K562 (cell line): ENCODE measurements at regions not wholly inside any gene's neighbourhood (a gene's known extent, or its start where the extent isn't known, plus 50 kb on each side); places are given as distances from the start of the nearest gene placed in this dataset.

ENCODE experiments used
- ATAC-seq: fragments of 200-7000 bp; cut with Tn5 transposase; 3 replicates; pipeline ENCODE4 v1.9.1; 2020; ENCODE audit warnings: moderate library complexity
- BruUV-seq: library from RNA; stranded (reverse); fragments of 400-500 nt; replicated peaks from 2 replicates; lab custom pipeline; 2021; lab: Mats Ljungman, UMichigan
- CTCF ChIA-PET: fragments of 300-600 bp; formaldehyde crosslinking; extraction: SDS; loops from one replicate; lab custom pipeline; 2021; ENCODE audit warnings: low intra/inter-chr PET ratio; lab: Yijun Ruan, JAX
- POLR2A ChIA-PET: fragments of 300-600, 350-650 bp; sonication (Branson Sonifier 250); formaldehyde crosslinking; extraction: SDS; loops from one replicate; lab custom pipeline; 2021; ENCODE audit warnings: antibody characterized with exemption, inconsistent platforms; lab: Yijun Ruan, JAX
- DNase-seq, 4 experiments: peaks; one replicate each; pipeline versions ENCODE4 v3.0.0 to v3.0.0-alpha.2; 2011 to 2018; ENCODE audit warnings: low spot score in 3 of 4, mixed read lengths in 3 of 4; ENCODE audit errors: extremely low read depth in 1 of 4
- FAIRE-seq: peaks from 2 replicates; lab custom pipeline; 2011; peaks lifted over from hg19 to GRCh38; lab: Jason Lieb, UNC
- H2AFZ ChIP-seq: 2 replicates; pipeline ENCODE4 v1.6.0; 2011; ENCODE audit warnings: low read depth, low read length, control low read depth, inconsistent platforms
- H3K27ac ChIP-seq: fragments of 200-600 bp; 3 replicates; pipeline ENCODE4 v1.8.0; 2011; ENCODE audit warnings: low read depth, mild to moderate bottlenecking, control low read depth, inconsistent platforms, low read length, moderate library complexity, mixed read lengths; ENCODE audit errors: extremely low read depth
- H3K27me3 ChIP-seq, 2 experiments: fragments of 300-600 bp in 1 of 2; 2 replicates in 1 of 2; 3 replicates in 1 of 2; pipeline versions ENCODE4 v1.6.0 to v1.8.0; 2011; ENCODE audit warnings: inconsistent platforms in 2 of 2, low read length in 2 of 2, mild to moderate bottlenecking in 1 of 2, mixed read lengths in 1 of 2, moderate library complexity in 1 of 2; ENCODE audit not compliant: control insufficient read depth in 2 of 2, insufficient read depth in 2 of 2
- H3K36me3 ChIP-seq: fragments of 300-600 bp; 3 replicates; pipeline ENCODE4 v1.8.0; 2011; ENCODE audit warnings: mild to moderate bottlenecking, low read length, inconsistent platforms; ENCODE audit not compliant: control insufficient read depth, insufficient read depth
- H3K4me1 ChIP-seq, 2 experiments: fragments of 200-600 bp in 1 of 2; replicated peaks in 1 of 2; 2 replicates in 1 of 2; 3 replicates in 1 of 2; pipeline versions ENCODE4 v1.5.1 to v1.8.0; 2011; ENCODE audit warnings: inconsistent platforms in 2 of 2, low read length in 2 of 2, mild to moderate bottlenecking in 1 of 2, mixed read lengths in 1 of 2, moderate library complexity in 1 of 2; ENCODE audit not compliant: control insufficient read depth in 2 of 2, insufficient read depth in 2 of 2
- H3K4me2 ChIP-seq: 2 replicates; pipeline ENCODE4 v1.6.1; 2011; ENCODE audit warnings: low read length, control low read depth, inconsistent platforms, mixed read lengths; ENCODE audit not compliant: insufficient read depth
- H3K4me3 ChIP-seq: fragments of 200-600 bp; sonication (generic), shearing (Covaris generic); 2 replicates; pipeline ENCODE4 v1.5.1; 2016; ENCODE audit warnings: control low read depth, inconsistent platforms
- H3K79me2 ChIP-seq: fragments of 200-600 bp; 3 replicates; pipeline ENCODE4 v1.8.0; 2011; ENCODE audit warnings: low read length, inconsistent platforms; ENCODE audit not compliant: control insufficient read depth, insufficient read depth
- H3K9ac ChIP-seq, 2 experiments: 2 replicates each; pipeline versions ENCODE4 v1.6.0 to v1.6.1; 2011; ENCODE audit warnings: low read depth in 2 of 2, low read length in 2 of 2, control low read depth in 1 of 2, inconsistent platforms in 1 of 2, mild to moderate bottlenecking in 1 of 2, mixed read lengths in 1 of 2; ENCODE audit not compliant: insufficient read depth in 1 of 2
- H3K9me1 ChIP-seq: one replicate; pipeline ENCODE4 v1.6.0; 2011; ENCODE audit warnings: inconsistent platforms, mild to moderate bottlenecking, low read length, moderate library complexity; ENCODE audit not compliant: control insufficient read depth, insufficient read depth
- H3K9me3 ChIP-seq: replicated peaks from 2 replicates; pipeline ENCODE4 v1.5.1; 2011; ENCODE audit warnings: low read depth, low read length, inconsistent platforms; ENCODE audit not compliant: control insufficient read depth, insufficient read depth
- H4K20me1 ChIP-seq: replicated peaks from 2 replicates; pipeline ENCODE4 v1.6.1; 2011; ENCODE audit warnings: low read length, inconsistent platforms, mixed read lengths; ENCODE audit not compliant: control insufficient read depth, insufficient read depth
- ATF7 ChIP-seq: fragments of 450-650 bp; IDR thresholded peaks from 2 replicates; pipeline ENCODE4 v1.7.1; 2014; ENCODE audit warnings: mild to moderate bottlenecking, moderate library complexity
- FOS ChIP-seq: IDR thresholded peaks from 3 replicates; pipeline ENCODE4 v1.6.1; 2011; ENCODE audit not compliant: insufficient read length; ENCODE audit errors: extremely low read depth
- LARP7 ChIP-seq: fragments of 450-650 bp; IDR thresholded peaks from 2 replicates; pipeline ENCODE4 v1.6.1; 2016
- MCM7 ChIP-seq, 2 experiments: fragments of 450-650 bp; IDR thresholded peaks; 2 replicates each; pipeline ENCODE4 v1.6.1; 2016 to 2018
- SAP30 ChIP-seq: fragments of 200-600 bp; sonication (generic); IDR thresholded peaks from 2 replicates; pipeline ENCODE4 v1.6.1; 2012; ENCODE audit warnings: borderline replicate concordance, low read depth, mild to moderate bottlenecking, moderate library complexity, low read length, control low read depth, inconsistent platforms; ENCODE audit not compliant: insufficient read depth, poor library complexity, severe bottlenecking
- STAG1 ChIP-seq: sonication (generic); formaldehyde crosslinking; IDR thresholded peaks from 2 replicates; pipeline ENCODE4 v1.5.0; 2020; ENCODE audit warnings: missing genetic modification reagents, borderline replicate concordance
- ZNF449 ChIP-seq: fragments of 250-450 bp; sonication (Bioruptor Pico); IDR thresholded peaks from 2 replicates; pipeline ENCODE4 v1.8.0; 2022; ENCODE audit warnings: moderate library complexity, mild to moderate bottlenecking, inconsistent platforms
- ZNF668 ChIP-seq: fragments of 250-450 bp; sonication (Bioruptor Pico); IDR thresholded peaks from 2 replicates; pipeline ENCODE4 v1.8.0; 2022; ENCODE audit warnings: mild to moderate bottlenecking, inconsistent platforms
- WGBS: fragments of 100-300 bp; shearing (Covaris generic); methylation state at CpG from one replicate; pipeline ENCODE4 v1.1.6; 2016; ENCODE audit warnings: low coverage, mixed read lengths; ENCODE audit not compliant: insufficient coverage; ENCODE audit errors: missing lambda C conversion rate; 5-methylcytosine and 5-hydroxymethylcytosine counted together
- in situ Hi-C: fragments of 300-500 bp; cut with MboI; formaldehyde crosslinking; loops from 4 replicates; pipeline ENCODE4 v1.15.0; 2018; ENCODE audit warnings: inconsistent platforms, mixed read lengths
- intact Hi-C: fragments of 100-400 bp; cut with micrococcal nuclease; formaldehyde crosslinking; loops from 2 replicates; pipeline ENCODE4 v1.14.2; 2022
- TF ChIP-seq, protein P1 (sequence below), 2 experiments: fragments of 450-650 bp; IDR thresholded peaks; 2 replicates each; pipeline ENCODE4 v1.6.1; 2016

GRCh38 chr18:38616306-38616705 lies 1050.7 kb upstream of the CELF4 start:
- in situ Hi-C loops: no loop called here
- FAIRE-seq: no peak
- H3K4me1 ChIP-seq: no peaks in the 10 kb centered on the region

More at GRCh38 chr18:38616306-38616705, 1050.7 kb upstream of the CELF4 start:
- DNase-seq: no peak
- H3K9me3 ChIP-seq: no peaks in the 10 kb centered on the region
- H3K4me3 ChIP-seq: no peak overlapping the region
- H2AFZ ChIP-seq: no peak overlapping the region
- H3K27ac ChIP-seq: no peak overlapping the region
- intact Hi-C loops: no loop called here
- TF ChIP-seq SAP30 (no peak), ATF7 (no peak), ZNF449 (CRISPR knock-in tag) (no peak), FOS (no peak), LARP7 (no peak), STAG1 (CRISPR knock-in tag) (no peak), ZNF668 (no peak), MCM7 (IDR thresholded peaks at IDR 0.05) (no peak)
- TF ChIP-seq, protein P1, sequence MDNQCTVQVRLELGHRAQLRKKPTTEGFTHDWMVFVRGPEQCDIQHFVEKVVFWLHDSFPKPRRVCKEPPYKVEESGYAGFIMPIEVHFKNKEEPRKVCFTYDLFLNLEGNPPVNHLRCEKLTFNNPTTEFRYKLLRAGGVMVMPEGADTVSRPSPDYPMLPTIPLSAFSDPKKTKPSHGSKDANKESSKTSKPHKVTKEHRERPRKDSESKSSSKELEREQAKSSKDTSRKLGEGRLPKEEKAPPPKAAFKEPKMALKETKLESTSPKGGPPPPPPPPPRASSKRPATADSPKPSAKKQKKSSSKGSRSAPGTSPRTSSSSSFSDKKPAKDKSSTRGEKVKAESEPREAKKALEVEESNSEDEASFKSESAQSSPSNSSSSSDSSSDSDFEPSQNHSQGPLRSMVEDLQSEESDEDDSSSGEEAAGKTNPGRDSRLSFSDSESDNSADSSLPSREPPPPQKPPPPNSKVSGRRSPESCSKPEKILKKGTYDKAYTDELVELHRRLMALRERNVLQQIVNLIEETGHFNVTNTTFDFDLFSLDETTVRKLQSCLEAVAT (IDR thresholded peaks at IDR 0.05): no peak
- ChIA-PET POLR2A (no interaction called here), CTCF (no interaction called here)
- no peaks in the 10 kb centered on the region for H3K27me3 ChIP-seq
- no peaks in the 10 kb centered on the region for H3K36me3 ChIP-seq
- no peak overlapping the region for H3K9ac ChIP-seq
- H3K9me1 ChIP-seq: no peaks in the 10 kb centered on the region
- H4K20me1 ChIP-seq: no peaks in the 10 kb centered on the region
- no TSS peak for BruUV-seq
- ATAC-seq: no peak
- no peak overlapping the region for H3K4me2 ChIP-seq
- H3K79me2 ChIP-seq: no peaks in the 10 kb centered on the region
- 0% methylated on average over 4 of the region's 4 CpGs for WGBS
